ENCODE measurements at regions not wholly inside any gene's neighbourhood (a gene's known extent, or its start where the extent isn't known, plus 50 kb on each side); places are given as distances from the start of the nearest gene placed in this dataset.

- no peak for DNase-seq
These were observed 315.8 kb downstream of the SH3GL2 start for GRCh38 chr9:17894501-17895160.

- no peak for DNase-seq
These were observed 321.7 kb downstream of the SH3GL2 start for GRCh38 chr9:17900606-17901005.

DNA sequence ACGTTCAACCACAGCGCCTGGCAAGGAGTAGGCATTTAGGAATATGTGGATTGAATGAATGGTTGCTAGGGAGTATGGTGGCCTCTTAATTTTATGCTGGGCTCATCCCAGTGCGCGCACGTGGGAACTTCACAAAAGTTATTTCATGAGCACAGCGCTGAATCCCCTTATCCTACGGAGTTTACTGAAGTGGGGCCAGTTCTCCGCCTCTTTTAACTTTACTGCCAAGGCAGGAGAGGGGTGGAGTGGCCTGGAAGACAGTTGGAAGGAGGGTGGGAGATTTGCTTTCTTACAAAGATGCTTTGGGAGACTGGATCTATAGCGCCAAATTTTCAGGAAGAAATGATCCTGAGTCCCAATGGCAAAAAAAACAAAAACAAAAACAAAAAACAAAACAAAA, 326.5 kb downstream of the SH3GL2 start:
- DNase-seq, result no peak

- no peak for DNase-seq
These were observed 326.9 kb downstream of the SH3GL2 start for GRCh38 chr9:17905781-17906175.

DNA sequence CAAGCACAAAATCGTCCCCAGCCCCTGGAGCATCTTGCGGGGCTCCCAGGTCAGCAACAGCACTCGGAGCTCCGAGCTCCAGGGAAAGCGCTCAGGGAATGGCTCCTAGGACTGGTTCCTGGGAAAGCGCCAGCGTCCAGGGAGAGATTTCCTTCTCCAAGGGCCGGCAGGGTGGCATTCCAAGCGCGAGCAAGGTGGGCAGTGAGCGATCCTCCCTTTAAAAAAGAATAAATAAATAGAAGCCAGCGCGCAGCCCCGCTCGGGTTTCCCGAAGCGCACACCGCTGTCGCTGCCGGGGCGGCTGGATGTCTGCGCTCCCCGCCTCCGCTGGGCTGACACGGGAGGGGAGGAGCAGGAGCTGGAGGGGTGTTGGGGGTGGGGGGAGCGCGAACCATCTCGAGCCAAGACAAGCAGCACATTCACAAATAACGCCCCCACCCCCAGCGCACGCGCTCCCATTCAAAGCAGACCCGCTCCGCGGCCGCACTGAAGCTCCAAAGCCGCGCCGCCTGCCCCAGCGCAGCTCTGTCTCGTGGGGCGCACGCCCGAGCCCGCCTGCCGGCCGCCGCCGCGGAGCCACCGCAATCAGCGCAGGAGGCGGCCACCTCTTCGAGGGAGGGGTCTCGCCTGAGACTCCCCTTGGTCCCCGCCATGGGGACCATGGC, 327.4 kb downstream of the SH3GL2 start:
- DNase-seq, result no peak

DNA sequence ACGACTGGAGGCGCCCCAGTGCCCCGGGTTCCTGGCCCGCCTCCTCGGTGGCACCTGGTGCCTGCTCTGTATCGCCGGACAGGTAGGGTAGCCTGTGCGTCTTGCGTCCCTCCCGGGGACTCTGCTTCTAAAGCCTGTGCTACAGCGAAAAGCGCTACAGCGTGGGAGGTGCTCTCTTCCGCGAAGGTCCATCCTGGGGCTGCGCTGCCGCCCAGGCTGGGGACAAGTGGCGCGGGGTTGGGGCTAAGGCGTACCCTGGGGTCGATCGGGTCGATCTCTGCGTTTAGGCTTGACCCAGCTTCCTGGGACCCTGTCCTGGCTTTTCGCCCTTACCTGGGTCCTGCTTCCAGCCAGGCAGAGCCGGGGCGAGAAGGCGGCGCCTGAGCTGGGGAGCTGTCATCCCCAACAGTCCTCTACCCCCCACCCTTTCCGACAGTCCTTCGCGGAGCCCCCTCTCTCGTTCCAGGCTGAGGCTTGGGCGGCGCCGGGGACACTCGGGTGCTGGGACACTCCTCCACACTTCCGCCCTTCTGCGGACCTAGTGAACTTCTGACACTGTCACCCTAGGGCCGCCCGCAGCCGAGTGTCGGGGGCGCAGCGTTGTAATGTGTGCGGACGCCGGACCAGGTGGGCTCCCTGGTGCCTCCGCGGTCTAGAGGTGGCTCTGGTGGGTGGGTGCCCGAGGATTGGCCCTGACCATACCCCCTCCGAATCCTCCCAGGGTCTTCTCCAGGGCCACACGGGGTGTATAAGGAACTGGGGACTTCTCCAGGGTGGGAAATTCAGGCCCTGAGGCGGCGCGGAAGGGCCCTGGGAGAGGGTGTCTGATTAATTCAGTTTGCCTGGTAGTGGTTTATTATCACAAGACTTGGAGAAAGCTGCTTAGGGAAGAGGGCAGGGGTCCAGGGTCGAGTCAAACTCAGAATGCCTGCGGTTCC, 328.2 kb downstream of the SH3GL2 start:
- DNase-seq, result no peak

DNA sequence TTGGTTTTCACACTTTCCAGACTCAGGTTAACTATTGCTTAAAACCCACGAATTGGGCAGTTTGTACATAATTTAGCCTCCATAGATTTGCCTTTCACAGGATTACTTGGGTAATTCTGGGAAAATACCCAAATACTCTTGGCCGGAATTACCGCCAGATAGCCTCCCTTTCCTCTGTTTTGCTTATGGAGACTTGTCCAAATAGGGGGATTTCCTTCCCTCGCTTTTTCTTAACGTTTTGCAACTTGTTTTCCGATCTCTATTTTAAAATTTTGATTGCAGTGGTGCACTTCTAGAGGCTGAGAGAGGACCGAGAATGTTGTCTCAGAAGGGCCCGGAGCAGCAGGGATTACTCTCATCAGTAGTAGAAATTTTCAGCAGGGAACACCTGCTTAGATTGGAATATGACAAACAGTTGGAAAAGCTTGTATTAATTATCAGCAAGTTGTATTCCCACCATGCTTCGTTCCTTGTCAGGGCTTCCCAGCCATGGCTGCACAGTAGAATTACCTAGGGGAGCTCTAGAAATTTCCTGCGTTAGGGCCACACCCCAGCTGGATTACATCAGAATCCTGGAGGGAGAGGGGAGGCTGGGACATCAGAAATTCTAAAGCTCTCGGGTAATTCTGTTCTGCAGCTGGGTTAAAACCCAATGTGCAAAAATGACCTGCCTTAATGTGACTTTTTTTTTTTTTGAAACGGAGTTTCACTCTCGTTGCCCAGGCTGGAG, 329.1 kb downstream of the SH3GL2 start:
- DNase-seq, result no peak

GRCh38 chr9:17926246-17926645, 347.4 kb downstream of the SH3GL2 start:
- DNase-seq, result no peak

DNA sequence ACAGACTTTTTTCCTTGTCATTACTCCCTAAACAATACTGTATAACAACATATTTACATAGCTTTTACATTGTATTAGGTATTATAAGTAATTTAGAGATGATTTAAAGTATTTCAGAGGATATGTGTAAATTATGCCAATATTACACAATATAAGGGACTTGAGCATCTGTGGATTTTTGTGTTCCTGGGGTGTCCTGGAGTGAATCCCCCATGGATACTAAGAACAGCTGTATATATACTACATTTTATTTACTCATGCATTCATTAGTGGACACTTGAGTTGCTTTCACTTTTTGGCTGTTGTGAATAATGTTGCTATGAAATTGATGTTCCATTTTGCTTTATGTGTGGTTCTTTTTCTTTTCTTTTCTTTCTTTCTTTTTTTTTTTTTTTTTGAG, 348.8 kb downstream of the SH3GL2 start:
- no peak for DNase-seq

- DNase-seq, result no peak
These were observed 349.4 kb downstream of the SH3GL2 start for GRCh38 chr9:17928228-17928627.

DNA sequence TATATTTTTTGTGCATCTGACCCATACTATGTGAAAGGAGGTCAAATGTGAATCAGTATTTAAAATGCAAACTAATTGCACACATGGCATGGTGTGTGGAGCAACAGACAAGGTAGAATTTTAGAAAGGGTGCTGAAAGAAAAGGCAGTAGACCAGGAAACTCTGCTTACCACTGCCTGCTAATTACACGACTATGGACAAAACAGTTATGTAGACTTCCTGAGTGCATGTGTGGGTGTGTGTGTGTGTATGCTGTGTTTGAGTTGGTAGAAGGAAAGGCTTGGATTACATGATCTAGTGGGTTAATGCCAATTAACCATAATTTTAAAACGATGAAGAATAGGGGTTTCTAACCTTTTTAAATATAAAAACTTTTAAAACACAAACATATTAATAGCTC, 349.9 kb downstream of the SH3GL2 start:
- DNase-seq, result no peak

GRCh38 chr9:17929506-17929905, 350.6 kb downstream of the SH3GL2 start:
- no peak for DNase-seq

GRCh38 chr9:17930071-17930470, 351.2 kb downstream of the SH3GL2 start:
- DNase-seq, result no peak

GRCh38 chr9:17936365-17936764, 357.5 kb downstream of the SH3GL2 start:
- DNase-seq, result no peak

DNA sequence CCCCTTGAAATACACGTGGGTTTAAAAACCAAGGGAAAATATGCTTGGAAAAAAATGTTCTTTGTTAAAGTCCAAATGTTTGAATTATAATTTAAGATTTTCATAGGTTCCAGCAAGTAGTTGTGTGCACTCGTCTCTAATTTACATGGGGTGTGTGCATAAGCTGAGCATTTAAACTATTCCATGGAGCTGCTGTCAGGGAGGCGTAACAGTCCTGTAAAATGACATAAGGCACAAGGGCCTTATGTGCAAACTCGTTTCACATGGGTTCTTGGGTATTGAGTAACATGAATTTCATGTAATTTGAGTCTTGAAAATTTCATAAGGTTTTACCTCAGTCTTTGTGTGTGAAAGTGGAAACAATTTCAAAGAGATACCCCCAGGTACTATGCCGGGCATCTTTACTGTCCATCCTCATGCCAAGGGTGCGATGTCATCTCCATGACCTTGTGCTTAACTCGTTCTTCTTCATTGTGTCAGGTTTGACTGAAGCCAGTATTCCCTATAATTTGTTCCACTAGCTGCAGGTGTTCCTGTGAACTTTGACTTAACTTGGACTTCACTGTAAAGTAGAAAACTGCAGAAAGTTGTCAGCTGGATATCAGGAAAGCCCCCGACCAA, 359.3 kb downstream of the SH3GL2 start:
- no peak for DNase-seq

- DNase-seq, result no peak
These were observed 363.6 kb downstream of the SH3GL2 start for GRCh38 chr9:17942498-17942897.

GRCh38 chr9:17955409-17955808, 376.5 kb downstream of the SH3GL2 start:
- DNase-seq, result no peak

GRCh38 chr9:17958363-17958762, 379.5 kb downstream of the SH3GL2 start:
- DNase-seq, result no peak

- DNase-seq, result no peak
These were observed 383.9 kb downstream of the SH3GL2 start for GRCh38 chr9:17962747-17963146.

- DNase-seq, result no peak
These were observed 384.6 kb downstream of the SH3GL2 start for GRCh38 chr9:17963498-17963897.

- no peak for DNase-seq
These were observed 388.9 kb downstream of the SH3GL2 start for GRCh38 chr9:17967731-17968130.

DNA sequence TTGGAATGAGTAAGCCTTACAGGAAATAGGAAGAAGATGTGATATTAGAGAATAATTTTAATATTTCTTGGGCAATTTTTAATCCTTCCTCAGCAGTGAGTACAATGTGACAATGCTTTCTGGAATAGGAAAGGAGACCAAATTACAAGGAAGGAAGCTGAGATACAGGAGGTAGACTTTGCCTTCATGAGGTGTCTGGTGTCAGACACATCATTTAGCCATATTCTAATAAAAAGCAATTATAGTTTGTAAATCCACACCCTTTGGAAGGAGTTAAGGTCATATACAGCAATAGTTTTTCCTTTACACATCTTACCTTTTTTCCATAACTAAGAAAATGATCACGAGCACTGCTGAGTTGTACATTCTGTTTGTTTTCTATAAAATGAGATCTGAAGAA, 390.4 kb downstream of the SH3GL2 start:
- no peak for DNase-seq

- DNase-seq, result no peak
These were observed 391.4 kb downstream of the SH3GL2 start for GRCh38 chr9:17970277-17970676.
